ENCODE measurements at regions not wholly inside any gene's neighbourhood (a gene's known extent, or its start where the extent isn't known, plus 50 kb on each side); places are given as distances from the start of the nearest gene placed in this dataset.

GRCh38 chr5:12794476-12795332 lies 890.5 kb upstream of the CTNND2 start:
- Histone ChIP-seq H3K9me3 (ENCODE audit: insufficient read depth, low read length) (no peaks in the 10 kb centered on the region), H3K27me3 (ENCODE audit: insufficient read depth, insufficient read length) (no peaks in the 10 kb centered on the region), H3K9ac (ENCODE audit: insufficient read length, low read depth) (no peak overlapping the region), H3K4me1 (ENCODE audit: insufficient read depth, insufficient read length) (no peaks in the 10 kb centered on the region), H3K36me3 (ENCODE audit: insufficient read depth, insufficient read length, low read length) (no peaks in the 10 kb centered on the region), H3K4me3 (ENCODE audit: insufficient read length, low read depth) (no peak overlapping the region)
- no peak for DNase-seq (ENCODE audit: low read depth, low spot score)
- TF ChIP-seq YY1 (IDR thresholded peaks at IDR 0.05; ENCODE audit: insufficient read depth, insufficient read length) (no peak), ZNF274 (IDR thresholded peaks at IDR 0.05; ENCODE audit: low read depth, low read length) (no peak), SUZ12 (IDR thresholded peaks at IDR 0.05; ENCODE audit: extremely low read depth, insufficient read depth, insufficient read length) (no peak)

GRCh38 chr5:12793373-12793772 lies 889.1 kb upstream of the CTNND2 start:
- Histone ChIP-seq H3K9ac (ENCODE audit: insufficient read length, low read depth) (no peak overlapping the region), H3K9me3 (ENCODE audit: insufficient read depth, low read length) (no peaks in the 10 kb centered on the region), H3K4me3 (ENCODE audit: insufficient read length, low read depth) (no peak overlapping the region), H3K4me1 (ENCODE audit: insufficient read depth, insufficient read length) (no peaks in the 10 kb centered on the region), H3K27me3 (ENCODE audit: insufficient read depth, insufficient read length) (no peaks in the 10 kb centered on the region), H3K36me3 (ENCODE audit: insufficient read depth, insufficient read length, low read length) (no peaks in the 10 kb centered on the region)
- TF ChIP-seq YY1 (IDR thresholded peaks at IDR 0.05; ENCODE audit: insufficient read depth, insufficient read length) (no peak), SUZ12 (IDR thresholded peaks at IDR 0.05; ENCODE audit: extremely low read depth, insufficient read depth, insufficient read length) (no peak), ZNF274 (IDR thresholded peaks at IDR 0.05; ENCODE audit: low read depth, low read length) (no peak)
- no peak for DNase-seq (ENCODE audit: low read depth, low spot score)

DNA sequence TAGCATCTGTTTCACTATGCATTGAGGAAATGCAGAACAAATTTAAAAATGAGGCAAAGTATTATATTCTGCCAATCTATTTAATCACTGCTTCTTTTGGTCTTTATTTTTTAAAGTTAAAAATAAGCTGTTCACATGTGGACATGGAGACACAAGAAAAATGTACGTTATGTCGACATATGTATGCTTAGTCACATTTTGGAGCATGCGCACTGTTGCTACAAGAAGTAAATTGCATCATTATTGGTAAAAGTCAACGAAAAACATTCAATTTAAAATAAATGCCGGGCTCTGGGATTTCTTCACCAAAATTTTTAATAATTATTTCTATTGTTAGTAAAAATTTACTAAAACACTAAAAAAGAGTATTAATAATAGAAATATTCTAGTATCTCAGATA lies 876.3 kb upstream of the CTNND2 start:
- no peaks in the 10 kb centered on the region for H3K36me3 ChIP-seq (ENCODE audit: insufficient read depth, insufficient read length, low read length)
- no peaks in the 10 kb centered on the region for H3K4me1 ChIP-seq (ENCODE audit: insufficient read depth, insufficient read length)
- H3K9ac ChIP-seq (ENCODE audit: insufficient read length, low read depth) = no peak overlapping the region
- no peaks in the 10 kb centered on the region for H3K9me3 ChIP-seq (ENCODE audit: insufficient read depth, low read length)
- no peak overlapping the region for H3K4me3 ChIP-seq (ENCODE audit: insufficient read length, low read depth)
- no peak for TF ChIP-seq SUZ12 (IDR thresholded peaks at IDR 0.05; ENCODE audit: extremely low read depth, insufficient read depth, insufficient read length)
- TF ChIP-seq YY1 (IDR thresholded peaks at IDR 0.05; ENCODE audit: insufficient read depth, insufficient read length) = no peak
- no peak for TF ChIP-seq ZNF274 (IDR thresholded peaks at IDR 0.05; ENCODE audit: low read depth, low read length)
- DNase-seq (ENCODE audit: low read depth, low spot score) = no peak
- H3K27me3 ChIP-seq (ENCODE audit: insufficient read depth, insufficient read length) = no peaks in the 10 kb centered on the region

DNA sequence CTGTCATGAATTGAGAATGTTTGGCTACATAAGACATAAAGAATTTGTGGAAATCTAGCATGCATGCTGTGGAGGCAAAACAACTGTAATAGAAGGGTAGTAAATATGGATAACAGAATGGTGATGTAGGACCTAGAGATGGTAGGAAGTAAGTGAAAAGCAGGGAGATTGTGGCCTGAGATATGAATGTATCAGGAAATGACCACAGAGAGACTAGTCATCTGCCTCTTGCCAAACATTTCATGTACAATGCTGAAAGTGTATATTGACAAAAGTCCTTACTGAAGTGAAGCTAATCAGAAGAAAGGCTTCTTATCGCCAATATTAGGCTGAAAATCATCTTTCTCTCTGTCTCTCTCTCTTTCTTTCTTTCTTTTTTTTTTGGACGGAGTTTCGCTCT lies 873.1 kb upstream of the CTNND2 start:
- Histone ChIP-seq H3K9ac (ENCODE audit: insufficient read length, low read depth) (no peak overlapping the region), H3K4me3 (ENCODE audit: insufficient read length, low read depth) (no peak overlapping the region), H3K4me1 (ENCODE audit: insufficient read depth, insufficient read length) (no peaks in the 10 kb centered on the region), H3K36me3 (ENCODE audit: insufficient read depth, insufficient read length, low read length) (no peaks in the 10 kb centered on the region), H3K27me3 (ENCODE audit: insufficient read depth, insufficient read length) (no peaks in the 10 kb centered on the region), H3K9me3 (ENCODE audit: insufficient read depth, low read length) (no peaks in the 10 kb centered on the region)
- TF ChIP-seq ZNF274 (IDR thresholded peaks at IDR 0.05; ENCODE audit: low read depth, low read length) = no peak
- no peak for TF ChIP-seq YY1 (IDR thresholded peaks at IDR 0.05; ENCODE audit: insufficient read depth, insufficient read length)
- TF ChIP-seq SUZ12 (IDR thresholded peaks at IDR 0.05; ENCODE audit: extremely low read depth, insufficient read depth, insufficient read length) = no peak
- no peak for DNase-seq (ENCODE audit: low read depth, low spot score)

- no peaks in the 10 kb centered on the region for H3K9me3 ChIP-seq (ENCODE audit: insufficient read depth, low read length)
- no peaks in the 10 kb centered on the region for H3K4me1 ChIP-seq (ENCODE audit: insufficient read depth, insufficient read length)
- TF ChIP-seq YY1 (IDR thresholded peaks at IDR 0.05; ENCODE audit: insufficient read depth, insufficient read length) = no peak
- TF ChIP-seq SUZ12 (IDR thresholded peaks at IDR 0.05; ENCODE audit: extremely low read depth, insufficient read depth, insufficient read length) = no peak
- no peak for TF ChIP-seq ZNF274 (IDR thresholded peaks at IDR 0.05; ENCODE audit: low read depth, low read length)
- no peaks in the 10 kb centered on the region for H3K27me3 ChIP-seq (ENCODE audit: insufficient read depth, insufficient read length)
- no peak for DNase-seq (ENCODE audit: low read depth, low spot score)
- no peak overlapping the region for H3K9ac ChIP-seq (ENCODE audit: insufficient read length, low read depth)
- H3K4me3 ChIP-seq (ENCODE audit: insufficient read length, low read depth) = no peak overlapping the region
- H3K36me3 ChIP-seq (ENCODE audit: insufficient read depth, insufficient read length, low read length) = no peaks in the 10 kb centered on the region
Measured at GRCh38 chr5:12772276-12772675, 868.0 kb upstream of the CTNND2 start.

- Histone ChIP-seq H3K9me3 (ENCODE audit: insufficient read depth, low read length) (no peaks in the 10 kb centered on the region), H3K9ac (ENCODE audit: insufficient read length, low read depth) (no peak overlapping the region), H3K4me1 (ENCODE audit: insufficient read depth, insufficient read length) (no peaks in the 10 kb centered on the region), H3K27me3 (ENCODE audit: insufficient read depth, insufficient read length) (no peaks in the 10 kb centered on the region), H3K36me3 (ENCODE audit: insufficient read depth, insufficient read length, low read length) (no peaks in the 10 kb centered on the region), H3K4me3 (ENCODE audit: insufficient read length, low read depth) (no peak overlapping the region)
- DNase-seq (ENCODE audit: low read depth, low spot score) = no peak
- no peak for TF ChIP-seq SUZ12 (IDR thresholded peaks at IDR 0.05; ENCODE audit: extremely low read depth, insufficient read depth, insufficient read length)
- TF ChIP-seq YY1 (IDR thresholded peaks at IDR 0.05; ENCODE audit: insufficient read depth, insufficient read length) = no peak
- TF ChIP-seq ZNF274 (IDR thresholded peaks at IDR 0.05; ENCODE audit: low read depth, low read length) = no peak
Measured at GRCh38 chr5:12759377-12759776, 855.1 kb upstream of the CTNND2 start.

DNA sequence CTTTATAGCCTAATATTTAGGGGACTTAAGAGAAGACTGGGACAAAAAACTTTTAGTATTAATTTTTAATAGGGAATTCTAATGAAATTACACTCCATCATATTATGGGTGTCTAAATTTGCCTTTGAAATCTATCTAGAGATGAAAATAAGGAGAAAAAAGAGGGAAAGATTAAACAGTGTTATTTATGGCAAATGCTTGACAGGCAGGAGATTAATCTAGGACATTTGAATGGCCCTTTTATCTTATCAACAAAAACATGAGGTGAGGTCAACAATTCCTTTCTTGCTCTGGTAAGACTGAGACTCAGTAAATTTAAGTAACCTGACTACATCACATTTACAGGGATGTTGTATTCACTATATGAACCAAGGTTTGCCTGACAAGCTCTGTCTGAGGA lies 852.8 kb upstream of the CTNND2 start:
- no peaks in the 10 kb centered on the region for H3K9me3 ChIP-seq (ENCODE audit: insufficient read depth, low read length)
- DNase-seq (ENCODE audit: low read depth, low spot score) = no peak
- H3K36me3 ChIP-seq (ENCODE audit: insufficient read depth, insufficient read length, low read length) = no peaks in the 10 kb centered on the region
- TF ChIP-seq YY1 (IDR thresholded peaks at IDR 0.05; ENCODE audit: insufficient read depth, insufficient read length) (no peak), ZNF274 (IDR thresholded peaks at IDR 0.05; ENCODE audit: low read depth, low read length) (no peak), SUZ12 (IDR thresholded peaks at IDR 0.05; ENCODE audit: extremely low read depth, insufficient read depth, insufficient read length) (no peak)
- no peaks in the 10 kb centered on the region for H3K27me3 ChIP-seq (ENCODE audit: insufficient read depth, insufficient read length)
- H3K9ac ChIP-seq (ENCODE audit: insufficient read length, low read depth) = no peak overlapping the region
- H3K4me3 ChIP-seq (ENCODE audit: insufficient read length, low read depth) = no peak overlapping the region
- H3K4me1 ChIP-seq (ENCODE audit: insufficient read depth, insufficient read length) = no peaks in the 10 kb centered on the region

All from NT2/D1 (cell line).